ENCODE measurements at regions not wholly inside any gene's neighbourhood (a gene's known extent, or its start where the extent isn't known, plus 50 kb on each side); places are given as distances from the start of the nearest gene placed in this dataset.
A peak's percentile ranks its signal among the peaks of the same experiment; 100 is the strongest.

- DNase-seq (ENCODE audit: low spot score) (no peak), FAIRE-seq (no peak)
These were observed 103.2 kb upstream of the ANO3 start for GRCh38 chr11:26228778-26229177.

DNA sequence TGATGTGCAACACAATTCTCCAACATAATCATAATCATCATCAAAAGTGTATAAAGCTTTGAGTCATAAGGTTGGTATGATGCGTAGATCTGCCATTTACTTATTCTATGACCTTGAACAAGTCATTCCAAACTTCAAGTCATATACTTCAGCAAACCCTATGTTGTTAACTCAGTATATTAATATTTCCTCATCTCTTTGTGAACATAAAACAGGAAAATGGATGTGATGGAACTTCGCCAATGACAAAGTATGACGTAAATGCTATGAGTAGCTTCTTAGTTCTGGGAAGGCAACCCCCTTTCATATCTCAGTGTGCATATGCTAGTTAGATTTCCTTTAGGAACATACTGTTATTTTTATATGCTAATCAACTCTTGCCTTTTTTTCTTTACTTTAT lies 102.7 kb upstream of the ANO3 start:
- no peak for FAIRE-seq
- no peak for DNase-seq (ENCODE audit: low spot score)

DNA sequence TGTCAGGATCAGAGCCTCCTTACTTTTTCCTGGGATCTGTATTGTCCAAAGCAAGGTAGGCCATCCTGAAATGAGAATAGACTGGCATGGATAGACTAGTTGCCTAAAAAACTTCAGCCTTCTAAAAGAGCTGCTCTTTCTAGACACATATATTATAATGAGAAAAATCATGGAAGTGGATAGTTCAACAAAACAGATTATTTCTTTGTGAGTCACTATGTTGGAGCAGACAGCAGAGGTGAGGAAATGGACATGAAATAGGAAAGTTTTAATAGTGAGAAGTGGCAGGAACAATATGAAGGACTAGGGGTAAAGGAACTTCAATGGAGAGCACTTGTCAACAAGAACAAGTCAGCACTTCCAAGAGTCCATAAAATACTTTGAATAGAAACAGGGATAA lies 101.9 kb upstream of the ANO3 start:
- no peak for FAIRE-seq
- DNase-seq (ENCODE audit: low spot score): no peak

GRCh38 chr11:26231252-26231661 lies 100.7 kb upstream of the ANO3 start:
- FAIRE-seq (no peak), DNase-seq (ENCODE audit: low spot score) (peak; percentile 6)

DNA sequence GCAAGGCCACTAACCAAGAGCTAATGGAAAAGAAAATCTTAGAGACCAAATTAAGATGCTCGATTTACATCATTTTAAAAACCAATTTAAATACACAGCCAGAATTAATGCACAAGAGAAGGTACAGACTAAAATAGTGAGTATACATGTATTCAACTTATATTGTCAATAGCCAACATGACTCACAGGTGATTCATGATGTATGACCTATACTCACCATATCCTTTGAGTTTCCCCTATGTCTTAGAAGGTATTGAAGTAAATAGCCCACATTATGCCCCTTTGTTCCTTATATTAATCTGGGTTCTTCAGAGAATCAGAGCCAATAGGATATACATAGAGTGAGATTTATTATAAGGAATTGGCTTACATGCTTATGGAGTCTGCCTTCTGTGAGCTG lies 97.5 kb upstream of the ANO3 start:
- DNase-seq (ENCODE audit: low spot score): no peak
- no peak for FAIRE-seq

DNA sequence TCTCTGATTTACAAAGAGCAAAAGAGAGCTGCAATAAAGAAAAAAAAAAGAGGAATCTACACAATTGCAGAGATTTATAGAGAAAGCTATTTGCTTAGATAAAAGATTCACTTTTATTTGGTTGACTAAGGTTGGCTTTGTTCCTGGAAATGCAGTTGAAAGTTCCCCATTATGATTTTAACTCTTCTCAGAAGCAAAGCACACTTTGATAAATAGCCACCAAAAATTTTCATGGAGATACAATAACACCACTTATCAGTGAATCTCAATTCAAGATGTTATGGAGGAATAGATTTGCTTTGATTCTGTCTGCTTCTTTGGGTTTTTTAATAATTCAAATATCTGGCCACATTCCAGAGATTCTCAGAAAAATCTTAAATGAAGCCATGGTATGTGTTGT lies 88.5 kb upstream of the ANO3 start:
- FAIRE-seq: no peak
- no peak for DNase-seq (ENCODE audit: low spot score)

GRCh38 chr11:26244207-26244606 lies 87.7 kb upstream of the ANO3 start:
- DNase-seq (ENCODE audit: low spot score): no peak
- no peak for FAIRE-seq

DNA sequence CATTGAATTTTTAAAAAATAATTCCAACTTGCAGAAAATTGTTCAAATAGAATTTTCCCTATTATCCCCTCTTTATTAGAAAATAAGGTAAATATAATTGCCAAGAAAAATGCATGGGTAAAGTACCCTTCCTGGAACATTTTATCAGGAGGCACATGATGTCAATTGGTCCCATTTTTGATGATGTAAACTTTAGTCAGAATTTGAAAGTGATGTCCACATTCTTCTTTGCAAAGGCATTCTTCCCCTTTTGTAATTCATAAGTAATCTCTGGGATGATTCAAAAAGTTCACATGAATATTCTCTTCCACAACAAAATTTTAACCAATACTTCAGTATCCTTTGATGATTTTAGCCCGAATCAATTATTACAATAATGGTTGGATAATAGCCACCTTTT lies 86.9 kb upstream of the ANO3 start:
- FAIRE-seq (no peak), DNase-seq (ENCODE audit: low spot score) (no peak)

- no peak for DNase-seq (ENCODE audit: low spot score)
- FAIRE-seq: no peak
These were observed 84.6 kb upstream of the ANO3 start for GRCh38 chr11:26247340-26247739.

GRCh38 chr11:26248661-26249060 lies 83.3 kb upstream of the ANO3 start:
- no peak for FAIRE-seq
- no peak for DNase-seq (ENCODE audit: low spot score)

- DNase-seq (ENCODE audit: low spot score) (no peak), FAIRE-seq (no peak)
These were observed 77.6 kb upstream of the ANO3 start for GRCh38 chr11:26254378-26254777.

- no peak for DNase-seq (ENCODE audit: low spot score)
- no peak for FAIRE-seq
These were observed 68.2 kb upstream of the ANO3 start for GRCh38 chr11:26263769-26264168.

DNA sequence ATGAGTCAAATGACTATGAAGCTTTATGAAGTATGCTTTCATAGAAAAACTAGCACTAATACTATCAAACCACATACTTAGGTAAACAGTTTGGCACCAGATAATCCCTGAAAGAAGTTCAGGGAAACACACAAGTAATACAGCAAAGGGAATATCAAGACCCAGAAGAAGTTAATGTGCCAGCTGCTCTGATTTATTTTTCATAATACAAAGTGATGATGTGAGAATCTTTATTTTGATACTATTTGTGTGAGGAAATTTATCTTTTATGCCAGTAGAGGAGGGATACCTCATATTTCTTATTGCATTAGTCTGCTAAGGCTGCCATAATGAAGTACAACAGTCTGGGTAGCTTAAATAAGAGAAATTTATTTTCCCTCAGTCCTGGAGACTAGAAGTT lies 67.7 kb upstream of the ANO3 start:
- DNase-seq (ENCODE audit: low spot score) (no peak), FAIRE-seq (no peak)

DNA sequence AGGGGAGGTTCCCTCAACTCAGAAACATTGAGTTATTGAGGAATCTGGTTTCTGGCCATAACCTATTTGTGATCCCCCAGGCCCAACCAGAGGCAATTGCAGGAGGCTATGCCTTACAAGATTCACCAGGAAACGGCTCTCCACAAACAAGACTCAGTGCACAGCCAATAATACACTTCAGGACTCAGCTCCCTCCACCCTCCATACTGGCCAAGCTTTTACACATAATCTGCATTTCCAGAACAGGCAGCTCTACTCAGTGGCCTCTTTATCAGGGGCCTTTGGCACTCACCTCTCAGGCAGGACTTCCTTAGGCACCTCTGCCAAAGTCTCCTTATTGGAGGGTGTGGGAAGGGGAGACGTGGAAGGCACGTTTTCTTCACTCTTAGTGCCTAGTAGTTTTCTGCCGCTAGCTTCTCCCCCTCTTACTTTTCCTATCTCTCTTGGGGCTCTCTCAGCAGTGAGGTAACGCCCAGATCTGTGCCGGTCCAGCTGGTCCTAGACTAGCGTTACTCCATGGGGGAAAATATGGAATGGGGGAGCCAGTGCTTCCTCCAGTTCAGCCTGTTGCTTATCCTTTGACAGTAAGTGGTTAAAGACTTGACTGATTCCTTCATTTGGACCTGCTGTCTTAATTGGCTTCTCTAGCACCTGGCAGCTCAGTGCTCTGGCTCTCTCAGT lies 62.8 kb upstream of the ANO3 start:
- DNase-seq (ENCODE audit: low spot score) (no peak), FAIRE-seq (no peak)

DNA sequence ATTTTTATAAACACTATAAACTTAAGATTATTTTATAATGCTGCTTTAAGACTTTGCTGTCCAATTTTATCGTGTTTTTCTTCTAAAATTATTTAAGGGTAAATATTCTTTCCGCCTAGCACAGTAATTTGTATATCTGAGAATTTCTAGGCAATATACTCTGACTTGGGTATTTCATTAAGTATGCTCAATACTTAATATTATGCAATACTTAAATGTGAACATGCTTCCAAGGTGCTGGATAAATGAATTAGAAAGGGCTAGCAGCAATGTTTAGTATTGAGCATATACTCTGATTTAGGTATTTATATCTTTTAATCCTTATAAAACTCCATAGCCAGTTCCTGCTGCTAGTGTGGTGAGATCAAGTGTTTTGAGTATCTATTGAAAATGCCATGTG lies 60.3 kb upstream of the ANO3 start:
- no peak for DNase-seq (ENCODE audit: low spot score)
- no peak for FAIRE-seq

GRCh38 chr11:26276798-26277424 lies 55.0 kb upstream of the ANO3 start:
- DNase-seq (ENCODE audit: low spot score): peak; percentile 40
- no peak for FAIRE-seq

DNA sequence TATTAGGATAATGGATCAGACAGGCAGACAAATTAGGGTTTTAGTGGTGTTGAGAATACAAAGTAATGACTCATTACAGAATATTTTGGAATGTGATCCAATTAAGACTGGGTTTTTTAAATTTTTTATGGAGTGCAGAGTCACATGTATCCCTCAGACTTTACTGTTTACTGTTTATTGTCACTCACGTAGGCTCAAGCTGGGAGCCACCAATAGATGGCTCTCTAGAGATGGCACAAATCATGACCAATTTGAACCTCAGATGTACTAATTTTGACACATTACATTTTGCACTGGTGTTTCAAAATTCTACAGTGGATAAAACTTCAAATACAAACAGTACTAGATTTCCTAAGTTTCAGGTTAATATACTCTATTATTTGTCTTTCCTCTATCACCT lies 53.6 kb upstream of the ANO3 start:
- FAIRE-seq (no peak), DNase-seq (ENCODE audit: low spot score) (no peak)

All from urothelium cell line (cell line).